ENCODE measurements at regions not wholly inside any gene's neighbourhood (a gene's known extent, or its start where the extent isn't known, plus 50 kb on each side); places are given as distances from the start of the nearest gene placed in this dataset.

- Histone ChIP-seq H4K20me1 (ENCODE audit: control insufficient read depth, insufficient read depth) (no peaks in the 10 kb centered on the region), H3K36me3 (ENCODE audit: control insufficient read depth in 2 of 2, insufficient read depth in 2 of 2, low read length in 1 of 2) (no peaks in the 10 kb centered on the region), H3K79me2 (ENCODE audit: control insufficient read depth, insufficient read depth, low read length) (no peaks in the 10 kb centered on the region), H2AFZ (ENCODE audit: control insufficient read depth, low read depth, low read length) (no peak overlapping the region), H3K27ac (ENCODE audit: control insufficient read depth, insufficient read depth) (no peak overlapping the region), H3K4me2 (ENCODE audit: control insufficient read depth, insufficient read depth) (no peak overlapping the region), H3K9ac (ENCODE audit: control insufficient read depth, insufficient read depth, low read length) (no peak overlapping the region), H3K9me3 (replicated peaks; ENCODE audit: control insufficient read depth, insufficient read depth, low read length) (no peaks in the 10 kb centered on the region), H3K4me1 (ENCODE audit: control insufficient read depth, insufficient read depth, low read length) (no peaks in the 10 kb centered on the region), H3K4me3 (no peak overlapping the region), H3K27me3 (replicated peaks in 1 of 2; ENCODE audit: control insufficient read depth in 2 of 2, insufficient read depth in 2 of 2, low read length in 1 of 2) (no peaks in the 10 kb centered on the region)
- intact Hi-C loops (cut with micrococcal nuclease; ENCODE audit: unreplicated experiment) (no loop called here), in situ Hi-C loops (cut with MboI) (no loop called here)
- no TSS peak for BruUV-seq (replicated peaks)
- ChIA-PET RAD21 (ENCODE audit: unreplicated experiment) (no interaction called here), SMC1A (ENCODE audit: uncharacterized antibody, unreplicated experiment) (no interaction called here), CTCF (no interaction called here), POLR2A (no interaction called here)
- no peak for ATAC-seq
- no peak for FAIRE-seq
- 19% methylated on average over 4 of the region's 4 CpGs for WGBS (ENCODE audit: insufficient coverage, insufficient replicate concordance, low lambda C conversion rate, missing lambda C conversion rate)
- no peak for TF ChIP-seq CBX5 (IDR thresholded peaks at IDR 0.05; ENCODE audit: low read depth)
- no peak for TF ChIP-seq ZNF217 (IDR thresholded peaks at IDR 0.05)
- TF ChIP-seq PRDM15 (CRISPR knock-in tag; IDR thresholded peaks at IDR 0.05): no peak
- TF ChIP-seq CHD4 (IDR thresholded peaks at IDR 0.05): no peak
- no peak for TF ChIP-seq SIX5 (IDR thresholded peaks at IDR 0.05; ENCODE audit: low read depth, low read length, severe bottlenecking)
- no peak for TF ChIP-seq NFYB (IDR thresholded peaks at IDR 0.05; ENCODE audit: insufficient read depth, low read depth, low read length)
- TF ChIP-seq POLR2A (IDR thresholded peaks at IDR 0.05; ENCODE audit: low read depth, low read length): no peak
- TF ChIP-seq YY1 (IDR thresholded peaks at IDR 0.05; ENCODE audit: low read depth, low read length): no peak
- no peak for TF ChIP-seq STAT3 (IDR thresholded peaks at IDR 0.05; ENCODE audit: low read depth, low read length)
- TF ChIP-seq IKZF1 (conservative IDR thresholded peaks at IDR 0.05): no peak
- no peak for TF ChIP-seq ZSCAN29 (IDR thresholded peaks at IDR 0.05)
- no peak for DNase-seq (ENCODE audit: low read depth, low spot score)
Measured at GRCh38 chr1:218718977-218719376, 373.8 kb downstream of the TGFB2 start.

All from GM12878 (cell line).